Cardiac fibroblast (primary cell): ENCODE measurements at regions not wholly inside any gene's neighbourhood (a gene's known extent, or its start where the extent isn't known, plus 50 kb on each side); places are given as distances from the start of the nearest gene placed in this dataset.

Experiments used
- DNase-seq, 2 donors: peaks; one replicate each; pipeline versions ENCODE4 v3.0.0 to v3.0.0-alpha.2; 2010; ENCODE audit warnings: low read depth in 2 of 2
- H3K4me3 ChIP-seq, 2 donors: replicated peaks in 1 of 2; 1 replicate in 1 of 2; 2 replicates in 1 of 2; pipeline ENCODE4 v1.5.1; 2011; ENCODE audit warnings: low read depth in 2 of 2, low read length in 2 of 2, mild to moderate bottlenecking in 2 of 2, moderate library complexity in 1 of 2
- CTCF ChIP-seq: IDR thresholded peaks from one replicate; pipeline ENCODE4 v1.5.1; 2011; ENCODE audit warnings: low read depth, mild to moderate bottlenecking, low read length, inconsistent platforms

- no peak for DNase-seq
- H3K4me3 ChIP-seq, result no peak overlapping the region
- no peak for TF ChIP-seq CTCF
These were observed 120.6 kb downstream of the BCHE start for GRCh38 chr3:165716592-165716991.

- TF ChIP-seq CTCF, result no peak
- no peak overlapping the region for H3K4me3 ChIP-seq
- DNase-seq, result no peak
These were observed 123.7 kb downstream of the BCHE start for GRCh38 chr3:165713479-165713878.

- no peak overlapping the region for H3K4me3 ChIP-seq
- no peak for DNase-seq
- no peak for TF ChIP-seq CTCF
These were observed 124.8 kb downstream of the BCHE start for GRCh38 chr3:165712382-165712781.

DNA sequence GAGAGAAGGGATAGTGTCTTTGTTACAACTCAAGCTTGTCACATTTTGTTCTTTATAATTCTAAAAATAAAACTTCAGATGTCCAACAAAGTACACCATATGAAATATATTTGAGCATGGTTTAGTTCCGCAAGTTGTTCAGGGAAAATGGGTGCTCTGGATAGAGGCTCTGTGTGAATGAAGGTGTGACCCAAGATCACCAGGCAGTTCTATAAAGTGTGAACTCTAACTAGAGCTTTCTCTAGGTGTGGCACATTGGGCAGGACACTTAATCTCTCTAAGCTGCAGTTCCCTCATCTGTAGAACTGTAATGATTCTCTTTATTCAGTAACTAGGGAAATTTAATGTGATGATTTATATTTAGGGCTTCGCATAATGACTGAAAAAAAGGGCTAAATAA, 139.3 kb downstream of the BCHE start:
- TF ChIP-seq CTCF, result no peak
- no peak for DNase-seq
- no peak overlapping the region for H3K4me3 ChIP-seq

DNA sequence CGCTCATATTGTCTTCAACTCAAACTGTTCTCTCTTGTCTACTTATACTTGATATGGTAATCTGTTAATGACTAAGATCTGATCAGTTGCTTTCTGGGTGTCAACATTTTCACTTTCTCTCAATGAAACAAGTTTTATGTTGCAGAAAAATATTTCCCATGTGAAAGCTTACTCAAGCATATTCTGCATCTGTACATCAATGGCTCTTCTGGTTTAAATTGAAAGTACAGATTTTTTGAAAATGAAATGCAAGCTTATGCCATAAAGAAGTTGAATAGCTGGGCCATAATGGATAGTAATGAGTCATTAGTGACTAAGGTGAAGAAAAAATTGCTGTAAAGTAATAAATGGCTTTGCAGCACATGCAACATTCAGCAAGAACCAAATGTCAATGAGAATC, 140.7 kb downstream of the BCHE start:
- no peak for DNase-seq
- TF ChIP-seq CTCF, result no peak
- no peak overlapping the region for H3K4me3 ChIP-seq

DNA sequence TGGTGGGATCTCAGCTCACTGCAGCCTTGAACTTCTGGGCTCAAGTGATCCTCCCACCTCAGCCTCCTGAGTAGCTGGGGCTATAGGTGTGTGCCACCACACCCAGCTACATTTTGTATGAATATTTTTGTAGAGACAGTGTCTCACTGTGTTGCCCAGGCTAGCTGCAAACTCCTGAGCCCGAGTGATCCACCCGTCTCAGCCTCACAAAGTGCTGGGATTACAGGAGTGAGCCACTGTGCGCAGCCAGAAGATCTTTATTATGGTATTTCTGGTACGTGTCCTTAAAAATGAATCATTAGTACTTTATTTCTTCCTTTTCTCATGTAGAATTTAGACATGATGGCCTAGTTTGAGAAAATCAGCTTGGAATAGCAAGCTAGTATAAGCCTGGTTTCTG, 153.3 kb downstream of the BCHE start:
- no peak for DNase-seq
- TF ChIP-seq CTCF, result no peak
- H3K4me3 ChIP-seq, result no peak overlapping the region

- no peak overlapping the region for H3K4me3 ChIP-seq
- DNase-seq, result no peak
- TF ChIP-seq CTCF, result no peak
These were observed 154.5 kb downstream of the BCHE start for GRCh38 chr3:165682734-165683133.
